ENCODE measurements at regions not wholly inside any gene's neighbourhood (a gene's known extent, or its start where the extent isn't known, plus 50 kb on each side); places are given as distances from the start of the nearest gene placed in this dataset.

DNA sequence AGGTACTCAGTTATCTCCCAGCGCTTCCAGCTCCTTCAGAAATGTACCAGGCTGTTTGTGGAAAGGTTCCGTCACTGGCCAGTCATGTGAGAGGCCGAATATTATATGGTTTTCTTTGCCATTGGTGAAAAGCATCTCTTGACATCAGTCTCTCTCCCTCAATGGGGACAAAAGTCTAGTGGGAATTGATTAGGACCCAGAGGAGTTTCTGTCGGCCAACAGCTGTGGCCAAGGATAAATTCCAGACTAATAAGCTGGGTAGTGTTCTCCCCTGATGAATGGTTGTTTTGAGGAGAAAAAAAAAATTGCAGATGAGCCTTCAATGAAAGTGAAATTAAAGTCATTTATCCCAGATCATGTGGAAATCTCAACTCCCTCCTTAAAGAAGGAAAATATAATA lies 404.7 kb upstream of the THRB start (continued):
- no peak for TF ChIP-seq ZSCAN20 (CRISPR knock-in tag; IDR thresholded peaks at IDR 0.05)

DNA sequence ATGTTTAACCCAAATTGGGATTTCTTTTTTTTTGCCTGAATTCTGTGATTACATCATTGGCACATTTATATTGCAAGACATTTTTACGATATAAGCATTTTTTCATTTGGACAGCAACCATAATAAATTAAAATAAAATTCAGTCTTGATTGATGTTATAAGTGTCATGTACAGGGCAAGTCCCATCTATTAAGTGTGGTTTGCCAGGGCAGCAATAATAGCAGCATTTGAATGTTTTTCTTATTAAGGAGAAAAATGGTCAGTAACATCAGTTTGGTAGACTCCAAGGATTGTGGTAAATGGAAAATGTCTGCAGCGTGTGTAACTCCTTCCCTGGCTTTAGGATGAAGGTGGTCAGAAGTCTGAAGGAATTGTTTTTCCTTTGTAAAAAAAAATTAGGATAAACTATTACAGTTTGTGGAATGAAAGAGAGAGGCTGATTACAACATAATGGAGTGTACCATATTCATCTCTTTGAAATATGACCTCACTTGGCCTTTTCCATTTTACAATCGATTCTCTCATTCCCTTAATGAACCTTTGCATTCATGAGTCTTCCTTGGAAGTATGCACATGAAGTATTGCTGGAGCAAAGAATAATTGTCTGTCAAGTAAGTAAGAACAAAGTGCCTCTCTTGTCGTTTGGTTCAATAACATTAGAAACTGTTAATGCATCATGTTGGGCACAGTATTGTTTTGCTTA lies 405.4 kb upstream of the THRB start:
- H3K27ac ChIP-seq = no peak overlapping the region
- ChIA-PET POLR2A (no interaction called here), CTCF (no interaction called here)
- DNase-seq (ENCODE audit: low read depth in 1 of 2, low spot score in 1 of 2) (no peak), FAIRE-seq (no peak), ATAC-seq (no peak)
- H3K4me1 ChIP-seq = no peaks in the 10 kb centered on the region
- no peaks in the 10 kb centered on the region for H3K9me3 ChIP-seq
- H3K4me2 ChIP-seq = no peak overlapping the region
- WGBS (ENCODE audit: missing lambda C conversion rate) = 20% methylated on average over 4 of the region's 4 CpGs
- H3K4me3 ChIP-seq = no peak overlapping the region
- TF ChIP-seq CHD4 (IDR thresholded peaks at IDR 0.05; ENCODE audit: borderline replicate concordance) (no peak), HOXB5 (CRISPR knock-in tag; IDR thresholded peaks at IDR 0.05) (no peak), SMC3 (IDR thresholded peaks at IDR 0.05) (no peak), JUNB (IDR thresholded peaks at IDR 0.05) (no peak), ZFP36 (IDR thresholded peaks at IDR 0.05; ENCODE audit: borderline replicate concordance, partially characterized antibody) (no peak), BHLHE40 (IDR thresholded peaks at IDR 0.05; ENCODE audit: low read depth, low read length) (no peak), POLR2A (IDR thresholded peaks at IDR 0.05; ENCODE audit: low read length) (no peak), MAFK (IDR thresholded peaks at IDR 0.05; ENCODE audit: partially characterized antibody) (no peak), FOSL2 (IDR thresholded peaks at IDR 0.05) (no peak), FOSL2 (CRISPR knock-in tag; IDR thresholded peaks at IDR 0.05) (no peak), FOSB (CRISPR knock-in tag; IDR thresholded peaks at IDR 0.05) (no peak), KDM1A (IDR thresholded peaks at IDR 0.05; ENCODE audit: low read depth) (no peak), TP53 (CRISPR knock-in tag; IDR thresholded peaks at IDR 0.05) (no peak)
- TF ChIP-seq, protein P1, sequence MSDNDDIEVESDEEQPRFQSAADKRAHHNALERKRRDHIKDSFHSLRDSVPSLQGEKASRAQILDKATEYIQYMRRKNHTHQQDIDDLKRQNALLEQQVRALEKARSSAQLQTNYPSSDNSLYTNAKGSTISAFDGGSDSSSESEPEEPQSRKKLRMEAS (IDR thresholded peaks at IDR 0.05) = no peak
- TF ChIP-seq, protein P2, sequence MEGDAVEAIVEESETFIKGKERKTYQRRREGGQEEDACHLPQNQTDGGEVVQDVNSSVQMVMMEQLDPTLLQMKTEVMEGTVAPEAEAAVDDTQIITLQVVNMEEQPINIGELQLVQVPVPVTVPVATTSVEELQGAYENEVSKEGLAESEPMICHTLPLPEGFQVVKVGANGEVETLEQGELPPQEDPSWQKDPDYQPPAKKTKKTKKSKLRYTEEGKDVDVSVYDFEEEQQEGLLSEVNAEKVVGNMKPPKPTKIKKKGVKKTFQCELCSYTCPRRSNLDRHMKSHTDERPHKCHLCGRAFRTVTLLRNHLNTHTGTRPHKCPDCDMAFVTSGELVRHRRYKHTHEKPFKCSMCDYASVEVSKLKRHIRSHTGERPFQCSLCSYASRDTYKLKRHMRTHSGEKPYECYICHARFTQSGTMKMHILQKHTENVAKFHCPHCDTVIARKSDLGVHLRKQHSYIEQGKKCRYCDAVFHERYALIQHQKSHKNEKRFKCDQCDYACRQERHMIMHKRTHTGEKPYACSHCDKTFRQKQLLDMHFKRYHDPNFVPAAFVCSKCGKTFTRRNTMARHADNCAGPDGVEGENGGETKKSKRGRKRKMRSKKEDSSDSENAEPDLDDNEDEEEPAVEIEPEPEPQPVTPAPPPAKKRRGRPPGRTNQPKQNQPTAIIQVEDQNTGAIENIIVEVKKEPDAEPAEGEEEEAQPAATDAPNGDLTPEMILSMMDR (IDR thresholded peaks at IDR 0.05) = no peak

DNA sequence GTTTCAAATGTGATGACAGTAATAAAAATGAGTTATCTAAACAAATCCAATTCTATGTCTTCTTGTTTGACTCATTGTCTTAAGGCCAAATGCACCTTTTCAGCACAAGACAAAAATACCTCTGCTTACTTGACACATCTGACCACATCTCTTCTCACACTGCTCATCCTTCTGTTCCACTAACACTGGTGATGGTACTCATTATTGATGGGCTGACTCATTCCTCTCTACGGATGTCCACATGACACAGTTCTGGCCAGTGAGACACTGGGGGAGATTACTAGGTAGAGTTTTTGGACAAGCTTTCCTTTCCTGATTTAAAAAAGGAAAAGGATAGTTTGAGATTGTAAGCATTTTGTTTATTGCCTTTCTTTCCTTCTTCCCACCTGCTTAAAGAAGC lies 410.6 kb upstream of the THRB start:
- 44% methylated on average over 1 of the region's 1 CpG for WGBS (ENCODE audit: missing lambda C conversion rate)
- CTCF ChIA-PET = no interaction called here

DNA sequence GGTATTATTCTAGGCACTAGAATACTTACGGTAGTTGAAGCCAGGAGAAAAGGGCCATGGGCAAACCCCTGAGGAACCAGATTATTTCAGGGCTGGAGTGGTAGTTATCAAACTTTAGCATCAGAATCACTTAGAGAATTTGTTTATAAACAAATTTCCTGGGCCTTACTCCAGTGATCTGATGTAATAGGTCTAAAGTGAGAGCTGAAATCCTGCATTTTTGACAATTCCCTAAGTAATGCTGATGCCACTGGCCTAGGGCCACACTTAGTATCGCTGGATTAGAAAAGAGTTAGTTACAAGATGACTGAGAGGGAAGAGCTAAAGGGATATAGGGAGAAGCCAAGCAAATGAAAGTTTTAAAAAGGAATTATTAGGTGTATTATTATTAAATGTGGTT lies 412.5 kb upstream of the THRB start:
- Histone ChIP-seq H3K4me2 (no peak overlapping the region), H3K9me3 (no peaks in the 10 kb centered on the region), H3K27ac (no peak overlapping the region), H3K4me1 (no peaks in the 10 kb centered on the region), H3K4me3 (no peak overlapping the region)
- ChIA-PET CTCF (no interaction called here), POLR2A (no interaction called here)
- ATAC-seq = no peak
- no peak for DNase-seq (ENCODE audit: low read depth in 1 of 2, low spot score in 1 of 2)
- WGBS (ENCODE audit: missing lambda C conversion rate) = 41% methylated on average over 2 of the region's 2 CpGs
- no peak for TF ChIP-seq ZNF302 (CRISPR knock-in tag; IDR thresholded peaks at IDR 0.05)
- TF ChIP-seq, protein P3, sequence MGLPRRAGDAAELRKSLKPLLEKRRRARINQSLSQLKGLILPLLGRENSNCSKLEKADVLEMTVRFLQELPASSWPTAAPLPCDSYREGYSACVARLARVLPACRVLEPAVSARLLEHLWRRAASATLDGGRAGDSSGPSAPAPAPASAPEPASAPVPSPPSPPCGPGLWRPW (IDR thresholded peaks at IDR 0.05) = no peak
- TF ChIP-seq HOXA7 (CRISPR knock-in tag; IDR thresholded peaks at IDR 0.05) = no peak
- TF ChIP-seq, protein P4, sequence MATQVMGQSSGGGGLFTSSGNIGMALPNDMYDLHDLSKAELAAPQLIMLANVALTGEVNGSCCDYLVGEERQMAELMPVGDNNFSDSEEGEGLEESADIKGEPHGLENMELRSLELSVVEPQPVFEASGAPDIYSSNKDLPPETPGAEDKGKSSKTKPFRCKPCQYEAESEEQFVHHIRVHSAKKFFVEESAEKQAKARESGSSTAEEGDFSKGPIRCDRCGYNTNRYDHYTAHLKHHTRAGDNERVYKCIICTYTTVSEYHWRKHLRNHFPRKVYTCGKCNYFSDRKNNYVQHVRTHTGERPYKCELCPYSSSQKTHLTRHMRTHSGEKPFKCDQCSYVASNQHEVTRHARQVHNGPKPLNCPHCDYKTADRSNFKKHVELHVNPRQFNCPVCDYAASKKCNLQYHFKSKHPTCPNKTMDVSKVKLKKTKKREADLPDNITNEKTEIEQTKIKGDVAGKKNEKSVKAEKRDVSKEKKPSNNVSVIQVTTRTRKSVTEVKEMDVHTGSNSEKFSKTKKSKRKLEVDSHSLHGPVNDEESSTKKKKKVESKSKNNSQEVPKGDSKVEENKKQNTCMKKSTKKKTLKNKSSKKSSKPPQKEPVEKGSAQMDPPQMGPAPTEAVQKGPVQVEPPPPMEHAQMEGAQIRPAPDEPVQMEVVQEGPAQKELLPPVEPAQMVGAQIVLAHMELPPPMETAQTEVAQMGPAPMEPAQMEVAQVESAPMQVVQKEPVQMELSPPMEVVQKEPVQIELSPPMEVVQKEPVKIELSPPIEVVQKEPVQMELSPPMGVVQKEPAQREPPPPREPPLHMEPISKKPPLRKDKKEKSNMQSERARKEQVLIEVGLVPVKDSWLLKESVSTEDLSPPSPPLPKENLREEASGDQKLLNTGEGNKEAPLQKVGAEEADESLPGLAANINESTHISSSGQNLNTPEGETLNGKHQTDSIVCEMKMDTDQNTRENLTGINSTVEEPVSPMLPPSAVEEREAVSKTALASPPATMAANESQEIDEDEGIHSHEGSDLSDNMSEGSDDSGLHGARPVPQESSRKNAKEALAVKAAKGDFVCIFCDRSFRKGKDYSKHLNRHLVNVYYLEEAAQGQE (IDR thresholded peaks at IDR 0.05) = no peak
- TF ChIP-seq, protein P5, sequence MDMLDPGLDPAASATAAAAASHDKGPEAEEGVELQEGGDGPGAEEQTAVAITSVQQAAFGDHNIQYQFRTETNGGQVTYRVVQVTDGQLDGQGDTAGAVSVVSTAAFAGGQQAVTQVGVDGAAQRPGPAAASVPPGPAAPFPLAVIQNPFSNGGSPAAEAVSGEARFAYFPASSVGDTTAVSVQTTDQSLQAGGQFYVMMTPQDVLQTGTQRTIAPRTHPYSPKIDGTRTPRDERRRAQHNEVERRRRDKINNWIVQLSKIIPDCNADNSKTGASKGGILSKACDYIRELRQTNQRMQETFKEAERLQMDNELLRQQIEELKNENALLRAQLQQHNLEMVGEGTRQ (IDR thresholded peaks at IDR 0.05) = no peak
- FAIRE-seq = no peak

More for the DNA sequence above, 410.6 kb upstream of the THRB start:
- FAIRE-seq (no peak), DNase-seq (ENCODE audit: low read depth in 1 of 2, low spot score in 1 of 2) (no peak), ATAC-seq (no peak)
- POLR2A ChIA-PET = no interaction called here
- no peak overlapping the region for H3K27ac ChIP-seq
- no peak overlapping the region for H3K4me3 ChIP-seq
- H3K4me1 ChIP-seq = no peaks in the 10 kb centered on the region
- TF ChIP-seq RFX5 (IDR thresholded peaks at IDR 0.05) (no peak), ZFP36 (IDR thresholded peaks at IDR 0.05; ENCODE audit: borderline replicate concordance, partially characterized antibody) (no peak), HOXB13 (CRISPR knock-in tag; IDR thresholded peaks at IDR 0.05; ENCODE audit: low read depth) (no peak), SMC3 (IDR thresholded peaks at IDR 0.05) (no peak), CBX8 (IDR thresholded peaks at IDR 0.05) (no peak), ESRRA (IDR thresholded peaks at IDR 0.05; ENCODE audit: borderline replicate concordance, low read length) (no peak)
- TF ChIP-seq, protein P3 (IDR thresholded peaks at IDR 0.05) = no peak
- H3K9me3 ChIP-seq = no peaks in the 10 kb centered on the region
- H3K4me2 ChIP-seq = no peak overlapping the region
